Body of pancreas (tissue), 4 donors: ENCODE measurements at regions not wholly inside any gene's neighbourhood (a gene's known extent, or its start where the extent isn't known, plus 50 kb on each side); places are given as distances from the start of the nearest gene placed in this dataset.
"Not testable (repeated sequence)": the region's sequence is repeated elsewhere in the genome, so short reads cannot be mapped to it uniquely, and the experiment has no call there.

Experiments
- ATAC-seq: fragments of 150-250 bp; one replicate; pipeline ENCODE4 v1.9.1; 2016
- DNase-seq, 4 donors: peaks; one replicate each; pipeline ENCODE4 v3.0.0-alpha.2; 2019
- H3K27ac ChIP-seq, 4 donors: fragments of 200-600 bp; sonication (generic); 1 replicate in 3 of 4; 2 replicates in 1 of 4; pipeline versions ENCODE4 v1.5.1 to v1.6.1; 2016 to 2019; ENCODE audit warnings: mild to moderate bottlenecking in 1 of 4, mixed read lengths in 1 of 4, moderate library complexity in 1 of 4
- H3K27me3 ChIP-seq, 2 donors: fragments of 200-600 bp; sonication (generic); one replicate each; pipeline ENCODE4 v1.6.0; 2016; ENCODE audit warnings: mild to moderate bottlenecking in 1 of 2
- H3K36me3 ChIP-seq, 2 donors: fragments of 200-600 bp; sonication (generic); replicated peaks in 1 of 2; 2 replicates each; pipeline ENCODE4 v1.5.1; 2016; ENCODE audit warnings: low read depth in 2 of 2; ENCODE audit not compliant: insufficient read depth in 1 of 2
- H3K4me1 ChIP-seq: fragments of 200-600 bp; sonication (generic); one replicate; pipeline ENCODE4 v1.6.0; 2016
- H3K4me3 ChIP-seq, 2 donors: fragments of 200-600 bp; sonication (generic); 1 replicate in 1 of 2; 2 replicates in 1 of 2; pipeline ENCODE4 v1.5.1; 2016 to 2019
- H3K9me3 ChIP-seq, 3 donors: fragments of 200-600 bp; sonication (generic); 1 replicate in 2 of 3; 2 replicates in 1 of 3; pipeline ENCODE4 v1.5.1; 2016
- WGBS, 2 donors: methylation state at CpG; one replicate each; pipeline ENCODE4 v1.1.5; 2017; 5-methylcytosine and 5-hydroxymethylcytosine counted together
- intact Hi-C: fragments of 100-400 bp; cut with DNase I; formaldehyde crosslinking; loops from one replicate; pipeline ENCODE4 v1.15.1; 2023

- ATAC-seq, H3K4me3 ChIP-seq, H3K27ac ChIP-seq, H3K9me3 ChIP-seq, DNase-seq, H3K36me3 ChIP-seq, H3K4me1 ChIP-seq, intact Hi-C loops, H3K27me3 ChIP-seq: not testable (repeated sequence)
- WGBS, 2 donors: 76 to 85% methylated on average over 5 to 6 of the region's 10 CpGs
Observed at GRCh38 chr9:43138909-43139308, 955.5 kb downstream of the SPATA31A6 start.

GRCh38 chr9:43139349-43139748 is 955.9 kb downstream of the SPATA31A6 start:
- H3K9me3 ChIP-seq, DNase-seq, H3K27me3 ChIP-seq, intact Hi-C loops, H3K4me1 ChIP-seq, H3K27ac ChIP-seq, H3K36me3 ChIP-seq, H3K4me3 ChIP-seq, ATAC-seq: not testable (repeated sequence)
- 60 to 74% methylated on average over 1 to 3 of the region's 5 CpGs for WGBS, 2 donors

GRCh38 chr9:43139878-43140608 is 956.6 kb downstream of the SPATA31A6 start:
- H3K4me3 ChIP-seq, DNase-seq, H3K36me3 ChIP-seq, H3K27ac ChIP-seq, H3K9me3 ChIP-seq, intact Hi-C loops, ATAC-seq, H3K27me3 ChIP-seq, H3K4me1 ChIP-seq: not testable (repeated sequence)
- 58 to 77% methylated on average over 6 of the region's 8 CpGs for WGBS, 2 donors
